Endothelial cell of umbilical vein (primary cell): ENCODE measurements at regions not wholly inside any gene's neighbourhood (a gene's known extent, or its start where the extent isn't known, plus 50 kb on each side); places are given as distances from the start of the nearest gene placed in this dataset.

Experiments used
- BruUV-seq: library from RNA; stranded (reverse); fragments of 400-500 nt; replicated peaks from 2 replicates; lab custom pipeline; 2021; lab: Mats Ljungman, UMichigan
- CTCF ChIA-PET: fragments of 300-600, 350-600 bp; sonication (Branson Sonifier 250); formaldehyde crosslinking; loops from one replicate; lab custom pipeline; 2021; ENCODE audit warnings: antibody characterized with exemption, inconsistent platforms; lab: Charles Lee
- POLR2A ChIA-PET: fragments of 300-600, 350-600 bp; sonication (Branson Sonifier 250); formaldehyde crosslinking; loops from one replicate; lab custom pipeline; 2021; ENCODE audit warnings: antibody characterized with exemption, inconsistent platforms; lab: Charles Lee
- DNase-seq: peaks from one replicate; pipeline ENCODE4 v3.0.0-alpha.2; 2011; ENCODE audit warnings: low read depth, low spot score
- FAIRE-seq: peaks from 2 replicates; lab custom pipeline; 2011; peaks lifted over from hg19 to GRCh38; lab: Jason Lieb, UNC
- H2AFZ ChIP-seq: 2 replicates; pipeline ENCODE4 v1.6.0; 2012; ENCODE audit warnings: low read depth, low read length, control low read depth, inconsistent platforms
- H3K27ac ChIP-seq: 2 replicates; pipeline ENCODE4 v1.5.1; 2011; ENCODE audit warnings: low read depth, mild to moderate bottlenecking, control low read depth, low read length, moderate library complexity; ENCODE audit not compliant: insufficient read depth
- H3K27me3 ChIP-seq, 2 experiments: 2 replicates each; pipeline versions ENCODE4 v1.6.0 to v1.6.1; 2011; ENCODE audit warnings: low read length in 2 of 2, mixed read lengths in 1 of 2; ENCODE audit not compliant: control insufficient read depth in 2 of 2, insufficient read depth in 2 of 2
- H3K36me3 ChIP-seq, 2 experiments: 2 replicates in 1 of 2; 3 replicates in 1 of 2; pipeline ENCODE4 v1.5.1; 2011; ENCODE audit warnings: low read length in 2 of 2, mild to moderate bottlenecking in 1 of 2, moderate library complexity in 1 of 2; ENCODE audit not compliant: control insufficient read depth in 2 of 2, insufficient read depth in 2 of 2; ENCODE audit errors: extremely low read depth in 1 of 2
- H3K4me1 ChIP-seq: 3 replicates; pipeline ENCODE4 v1.5.1; 2011; ENCODE audit warnings: mild to moderate bottlenecking, low read length; ENCODE audit not compliant: control insufficient read depth, insufficient read depth; ENCODE audit errors: extremely low read depth
- H3K4me2 ChIP-seq: 2 replicates; pipeline ENCODE4 v1.6.1; 2011; ENCODE audit warnings: low read length, control low read depth, mixed read lengths; ENCODE audit not compliant: insufficient read depth
- H3K4me3 ChIP-seq, 3 experiments: fragments of 200-600 bp in 1 of 3; sonication (generic), shearing (Covaris generic) in 1 of 3; replicated peaks in 1 of 3; 2 replicates each; pipeline ENCODE4 v1.5.1; 2011 to 2016; ENCODE audit warnings: control low read depth in 3 of 3, low read length in 3 of 3, mild to moderate bottlenecking in 2 of 3, inconsistent platforms in 1 of 3, low read depth in 1 of 3, moderate library complexity in 1 of 3; ENCODE audit not compliant: insufficient read depth in 1 of 3
- H3K79me2 ChIP-seq: 2 replicates; pipeline ENCODE4 v1.6.0; 2012; ENCODE audit warnings: low read length, inconsistent platforms; ENCODE audit not compliant: control insufficient read depth, insufficient read depth
- H3K9ac ChIP-seq: replicated peaks from 2 replicates; pipeline ENCODE3; 2011; ENCODE audit warnings: low read length, control low read depth; ENCODE audit not compliant: insufficient read depth; ENCODE audit errors: extremely low read depth
- H3K9me1 ChIP-seq: replicated peaks from 3 replicates; pipeline ENCODE4 v1.6.0; 2011; ENCODE audit warnings: mild to moderate bottlenecking, low read length; ENCODE audit not compliant: control insufficient read depth, insufficient read depth; ENCODE audit errors: extremely low read depth
- H3K9me3 ChIP-seq: replicated peaks from 2 replicates; pipeline ENCODE4 v1.5.1; 2012; ENCODE audit warnings: low read length, inconsistent platforms; ENCODE audit not compliant: control insufficient read depth, insufficient read depth
- H4K20me1 ChIP-seq: replicated peaks from 2 replicates; pipeline ENCODE3; 2011; ENCODE audit warnings: mild to moderate bottlenecking, low read length; ENCODE audit not compliant: control insufficient read depth, insufficient read depth; ENCODE audit errors: extremely low read depth
- CTCF ChIP-seq, 2 donors: IDR thresholded peaks; 1 replicate in 1 of 2; 2 replicates in 1 of 2; pipeline ENCODE4 v1.5.1; 2011; ENCODE audit warnings: low read length in 2 of 2, mild to moderate bottlenecking in 2 of 2, moderate library complexity in 2 of 2, control low read depth in 1 of 2, inconsistent platforms in 1 of 2, low read depth in 1 of 2; ENCODE audit not compliant: insufficient read depth in 1 of 2; ENCODE audit errors: extremely low read depth in 1 of 2
- EZH2 ChIP-seq: IDR thresholded peaks from 2 replicates; pipeline ENCODE4 v1.6.1; 2012; ENCODE audit warnings: borderline replicate concordance, low read depth, mild to moderate bottlenecking, moderate library complexity, low read length, inconsistent platforms; ENCODE audit not compliant: severe bottlenecking
- FOS ChIP-seq: IDR thresholded peaks from 2 replicates; pipeline ENCODE4 v1.6.1; 2011; ENCODE audit warnings: mild to moderate bottlenecking, low read length, moderate library complexity, borderline replicate concordance; ENCODE audit not compliant: insufficient read depth
- GATA2 ChIP-seq: IDR thresholded peaks from 2 replicates; pipeline ENCODE4 v1.7.0; 2011; ENCODE audit warnings: low read depth, mild to moderate bottlenecking, moderate library complexity, mixed read lengths, low read length; ENCODE audit not compliant: insufficient read length, insufficient read depth
- JUN ChIP-seq: IDR thresholded peaks from 2 replicates; pipeline ENCODE4 v1.6.1; 2011; ENCODE audit warnings: borderline replicate concordance, low read depth; ENCODE audit not compliant: insufficient read length, insufficient read depth
- MAX ChIP-seq: IDR thresholded peaks from 2 replicates; pipeline ENCODE4 v1.6.1; 2011; ENCODE audit not compliant: insufficient read depth, insufficient read length
- MYC ChIP-seq: IDR thresholded peaks from one replicate; pipeline ENCODE4 v1.6.1; 2011; ENCODE audit warnings: mild to moderate bottlenecking, low read depth, low read length
- POLR2A ChIP-seq: IDR thresholded peaks from 2 replicates; pipeline ENCODE4 v1.6.1; 2012; ENCODE audit warnings: low read depth, mild to moderate bottlenecking, control low read depth, low read length
- POLR2AphosphoS5 ChIP-seq: IDR thresholded peaks from 2 replicates; pipeline ENCODE4 v1.6.1; 2012; ENCODE audit warnings: low read depth, mild to moderate bottlenecking, control low read depth, low read length, moderate library complexity; ENCODE audit not compliant: insufficient read depth
- dilution Hi-C: fragments of 300-500 bp; cut with MboI; formaldehyde crosslinking; loops from one replicate; pipeline ENCODE4 v1.15.0; 2019; ENCODE audit warnings: low sequenced_read_pairs; ENCODE audit not compliant: extremely low pct_ligation_motif_present
- intact Hi-C: fragments of 100-400 bp; cut with micrococcal nuclease; formaldehyde crosslinking; loops from one replicate; pipeline ENCODE4 v1.10.0; 2022

GRCh38 chr18:43589611-43590151, 312.4 kb upstream of the SYT4 start:
- H4K20me1 ChIP-seq, result no peaks in the 10 kb centered on the region
- H3K79me2 ChIP-seq, result no peaks in the 10 kb centered on the region
- H3K9me1 ChIP-seq, result no peaks in the 10 kb centered on the region
- intact Hi-C loops, result loop anchor here (10.0 kb wide), 1 partner anchor 995 kb away; no protein-coding TSS in a partner anchor
- no peak overlapping the region for H3K4me3 ChIP-seq
- no peak overlapping the region for H3K27ac ChIP-seq
- CTCF ChIA-PET, result interaction anchor here (1.0 to 7.9 kb wide), 4 partner anchors 19 to 1536 kb away, joined by 4 to 209 read pairs (median 96); no protein-coding TSS in a partner anchor
- BruUV-seq, result no TSS peak
- H3K36me3 ChIP-seq, result no peaks in the 10 kb centered on the region
- dilution Hi-C loops, result no loop called here
- no peak for TF ChIP-seq FOS
- no peak for TF ChIP-seq MYC
- TF ChIP-seq GATA2, result no peak
- no peak for TF ChIP-seq JUN
- TF ChIP-seq POLR2A, result no peak
- TF ChIP-seq MAX, result no peak
- no peak for TF ChIP-seq POLR2AphosphoS5
- TF ChIP-seq CTCF (IDR thresholded peaks at IDR 0.05; ENCODE audit: extremely low read depth in 1 of 2, insufficient read depth in 1 of 2, low read depth in 1 of 2, low read length in 2 of 2), result no peak
- no peak for TF ChIP-seq EZH2
- DNase-seq (no peak), FAIRE-seq (no peak)
- H3K9ac ChIP-seq, result no peak overlapping the region
- POLR2A ChIA-PET, result no interaction called here
- H3K4me1 ChIP-seq, result no peaks in the 10 kb centered on the region
- H3K27me3 ChIP-seq, result no peaks in the 10 kb centered on the region
- no peaks in the 10 kb centered on the region for H3K9me3 ChIP-seq
- H3K4me2 ChIP-seq, result no peak overlapping the region
- no peak overlapping the region for H2AFZ ChIP-seq
